Loucy (cell line): ENCODE measurements at regions not wholly inside any gene's neighbourhood (a gene's known extent, or its start where the extent isn't known, plus 50 kb on each side); places are given as distances from the start of the nearest gene placed in this dataset.

ENCODE experiments used
- CTCF ChIP-seq: fragments of 200-600 bp; sonication (generic); conservative IDR thresholded peaks from 2 replicates; pipeline ENCODE4 v1.5.1; 2014; ENCODE audit warnings: mild to moderate bottlenecking, antibody characterized with exemption, low read length
- EZH2phosphoT487 ChIP-seq: fragments of 200-600 bp; IDR thresholded peaks from 2 replicates; pipeline ENCODE4 v1.6.1; 2018; ENCODE audit warnings: antibody characterized with exemption, mild to moderate bottlenecking, moderate library complexity, borderline replicate concordance

GRCh38 chr11:112366777-112367176 is 106.1 kb upstream of the PLET1 start:
- no peak for TF ChIP-seq CTCF
- TF ChIP-seq EZH2phosphoT487, result no peak
